ENCODE measurements at regions not wholly inside any gene's neighbourhood (a gene's known extent, or its start where the extent isn't known, plus 50 kb on each side); places are given as distances from the start of the nearest gene placed in this dataset.
"Not testable (repeated sequence)": the region's sequence is repeated elsewhere in the genome, so short reads cannot be mapped to it uniquely, and the experiment has no call there.

DNA sequence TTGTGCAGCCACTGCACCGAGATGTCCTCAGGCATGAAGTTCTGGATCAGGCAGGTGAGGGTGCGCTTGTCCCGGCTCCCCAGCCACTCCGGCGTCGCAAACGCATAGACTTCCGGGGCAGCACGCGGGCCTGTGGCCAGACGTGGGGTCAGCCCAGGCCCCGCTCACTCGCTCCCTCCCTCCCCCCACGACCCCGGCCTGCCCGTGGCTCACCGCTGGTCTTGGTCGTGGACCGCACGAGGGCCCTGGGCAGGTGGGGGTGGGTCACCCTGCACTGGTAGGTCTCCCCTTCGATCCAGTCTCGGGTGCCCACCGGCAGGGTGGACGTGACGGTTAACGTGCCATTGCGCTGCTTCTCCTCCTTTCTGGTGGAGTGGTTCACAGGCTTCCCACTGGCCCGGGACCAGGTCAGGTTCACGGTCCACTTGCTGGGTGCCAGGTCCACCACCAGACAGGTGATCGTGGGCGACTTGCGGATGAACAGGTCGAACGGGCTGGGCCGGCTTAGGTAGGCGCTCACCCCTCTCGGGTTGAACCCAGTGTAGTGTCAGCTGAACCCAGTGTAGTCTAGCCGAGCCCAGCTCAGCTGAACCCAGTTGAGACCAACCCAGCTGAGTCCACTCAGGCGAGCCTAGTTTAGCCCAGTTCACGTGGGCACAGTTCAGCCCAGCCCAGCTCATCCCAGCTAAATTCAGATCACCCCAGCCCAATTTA, 195.8 kb downstream of the TMEM121 start:
- not testable (repeated sequence) for TF ChIP-seq EP300 (IDR thresholded peaks at IDR 0.05; ENCODE audit: low read depth); POLR2AphosphoS5 (IDR thresholded peaks at IDR 0.05); POLR2A (IDR thresholded peaks at IDR 0.05)
- TF ChIP-seq, protein P1, sequence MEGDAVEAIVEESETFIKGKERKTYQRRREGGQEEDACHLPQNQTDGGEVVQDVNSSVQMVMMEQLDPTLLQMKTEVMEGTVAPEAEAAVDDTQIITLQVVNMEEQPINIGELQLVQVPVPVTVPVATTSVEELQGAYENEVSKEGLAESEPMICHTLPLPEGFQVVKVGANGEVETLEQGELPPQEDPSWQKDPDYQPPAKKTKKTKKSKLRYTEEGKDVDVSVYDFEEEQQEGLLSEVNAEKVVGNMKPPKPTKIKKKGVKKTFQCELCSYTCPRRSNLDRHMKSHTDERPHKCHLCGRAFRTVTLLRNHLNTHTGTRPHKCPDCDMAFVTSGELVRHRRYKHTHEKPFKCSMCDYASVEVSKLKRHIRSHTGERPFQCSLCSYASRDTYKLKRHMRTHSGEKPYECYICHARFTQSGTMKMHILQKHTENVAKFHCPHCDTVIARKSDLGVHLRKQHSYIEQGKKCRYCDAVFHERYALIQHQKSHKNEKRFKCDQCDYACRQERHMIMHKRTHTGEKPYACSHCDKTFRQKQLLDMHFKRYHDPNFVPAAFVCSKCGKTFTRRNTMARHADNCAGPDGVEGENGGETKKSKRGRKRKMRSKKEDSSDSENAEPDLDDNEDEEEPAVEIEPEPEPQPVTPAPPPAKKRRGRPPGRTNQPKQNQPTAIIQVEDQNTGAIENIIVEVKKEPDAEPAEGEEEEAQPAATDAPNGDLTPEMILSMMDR (IDR thresholded peaks at IDR 0.05) = not testable (repeated sequence)
